Cardiac septum (tissue), 1 donor: ENCODE measurements at regions not wholly inside any gene's neighbourhood (a gene's known extent, or its start where the extent isn't known, plus 50 kb on each side); places are given as distances from the start of the nearest gene placed in this dataset.
"Not testable (repeated sequence)": the region's sequence is repeated elsewhere in the genome, so short reads cannot be mapped to it uniquely, and the experiment has no call there.

Experiments
- DNase-seq: peaks from one replicate; pipeline ENCODE4 v3.0.0-alpha.2; 2020; ENCODE audit warnings: low spot score
- intact Hi-C: fragments of 100-400 bp; cut with DNase I; formaldehyde crosslinking; loops from one replicate; pipeline ENCODE4 v1.14.0; 2022
- donor health status: DM: no; HTN: no; CAD: no.

DNA sequence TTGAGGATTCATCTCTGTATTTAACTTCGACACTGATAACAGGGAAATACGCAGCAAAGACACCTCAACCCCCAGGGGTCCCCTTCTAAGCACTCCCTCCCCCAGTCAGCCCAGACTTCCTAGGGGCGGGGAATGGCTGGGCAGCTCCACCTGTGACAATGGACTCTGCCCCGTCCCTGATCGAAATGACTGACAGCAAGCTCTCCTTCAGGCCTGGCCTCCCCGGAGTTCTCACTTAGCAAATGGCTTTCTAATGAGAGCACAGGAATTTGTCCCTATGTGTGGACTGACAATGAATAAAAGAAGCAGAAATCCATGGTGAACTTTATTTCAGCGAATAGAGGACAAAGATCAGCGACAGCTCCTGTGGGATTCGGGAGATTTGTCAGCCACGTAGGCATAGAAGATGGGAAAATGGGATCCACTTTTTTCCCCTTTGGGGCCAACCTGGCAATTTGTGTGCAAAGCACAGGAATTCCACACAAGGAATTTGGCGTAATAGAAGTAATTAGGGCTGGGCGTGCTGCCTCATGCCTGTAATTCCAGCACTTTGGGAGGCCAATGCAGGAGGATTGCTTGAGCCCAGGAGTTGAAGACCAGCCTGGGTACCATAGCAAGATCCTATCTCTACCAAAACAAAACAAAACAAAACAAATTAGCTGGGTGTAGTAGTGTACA, 63.8 kb downstream of the TNFAIP2 start:
- no peak for DNase-seq
- intact Hi-C loops, result loop anchor here (5.0 kb wide), 2 partner anchors 85 to 105 kb away; no protein-coding TSS in a partner anchor

DNA sequence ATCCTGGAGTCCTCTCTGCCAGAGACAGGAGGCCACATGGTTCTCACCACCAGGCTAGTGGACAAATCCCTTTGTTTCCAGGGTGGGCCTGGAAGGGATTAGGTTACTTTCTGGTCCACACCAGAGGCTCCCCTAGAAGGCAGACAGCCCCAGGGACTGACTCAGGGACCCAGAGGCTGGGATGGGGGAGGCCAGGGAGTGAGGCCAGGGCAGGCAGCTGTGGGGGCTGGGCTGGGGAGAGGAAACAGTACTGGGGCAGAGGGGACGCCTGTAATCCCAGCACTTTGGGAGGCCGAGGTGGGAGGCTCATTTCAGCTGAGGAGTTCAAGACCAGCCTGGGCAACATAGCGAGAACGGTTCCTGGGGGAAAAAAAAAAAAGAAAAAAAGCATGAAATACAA, 64.7 kb downstream of the TNFAIP2 start:
- DNase-seq, result no peak
- intact Hi-C loops, result loop anchor here (5.0 kb wide), 2 partner anchors 86 to 104 kb away; no protein-coding TSS in a partner anchor

DNA sequence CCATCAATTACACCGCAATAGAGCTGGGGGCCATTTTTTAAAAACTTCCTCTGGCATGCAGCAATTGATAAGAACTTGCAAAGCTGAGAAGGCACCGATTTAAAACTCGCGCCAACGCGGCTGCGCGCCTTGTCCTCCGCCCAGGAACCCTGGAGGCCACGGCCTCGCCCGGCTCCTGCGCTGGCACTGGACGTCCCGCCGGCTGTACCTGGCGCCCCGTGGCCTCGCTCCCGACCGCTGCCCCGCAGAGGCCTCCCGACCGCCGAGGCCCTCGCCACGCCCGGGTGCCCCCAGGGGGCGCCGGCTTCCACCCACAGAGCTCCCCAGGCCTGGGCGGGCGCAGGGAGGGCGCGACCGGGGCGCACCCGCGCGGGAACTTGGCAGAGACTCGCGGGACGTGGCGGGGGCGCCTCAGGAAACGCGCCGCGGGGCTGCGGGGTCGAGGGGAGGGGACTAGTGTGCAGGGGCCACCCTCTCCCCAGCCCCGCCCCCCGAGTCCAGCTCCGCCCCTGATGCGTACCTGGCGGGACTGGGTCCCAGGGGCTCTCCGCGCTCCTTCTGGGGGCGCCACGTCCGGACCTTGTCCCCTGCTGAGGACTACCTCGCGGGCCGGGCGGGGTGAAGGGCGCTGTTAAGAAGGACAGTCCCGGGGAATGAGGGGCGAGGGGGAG, 65.7 kb downstream of the TNFAIP2 start:
- no peak for DNase-seq
- intact Hi-C loops, result loop anchor here (5.0 kb wide), 2 partner anchors 87 to 103 kb away; no protein-coding TSS in a partner anchor

DNA sequence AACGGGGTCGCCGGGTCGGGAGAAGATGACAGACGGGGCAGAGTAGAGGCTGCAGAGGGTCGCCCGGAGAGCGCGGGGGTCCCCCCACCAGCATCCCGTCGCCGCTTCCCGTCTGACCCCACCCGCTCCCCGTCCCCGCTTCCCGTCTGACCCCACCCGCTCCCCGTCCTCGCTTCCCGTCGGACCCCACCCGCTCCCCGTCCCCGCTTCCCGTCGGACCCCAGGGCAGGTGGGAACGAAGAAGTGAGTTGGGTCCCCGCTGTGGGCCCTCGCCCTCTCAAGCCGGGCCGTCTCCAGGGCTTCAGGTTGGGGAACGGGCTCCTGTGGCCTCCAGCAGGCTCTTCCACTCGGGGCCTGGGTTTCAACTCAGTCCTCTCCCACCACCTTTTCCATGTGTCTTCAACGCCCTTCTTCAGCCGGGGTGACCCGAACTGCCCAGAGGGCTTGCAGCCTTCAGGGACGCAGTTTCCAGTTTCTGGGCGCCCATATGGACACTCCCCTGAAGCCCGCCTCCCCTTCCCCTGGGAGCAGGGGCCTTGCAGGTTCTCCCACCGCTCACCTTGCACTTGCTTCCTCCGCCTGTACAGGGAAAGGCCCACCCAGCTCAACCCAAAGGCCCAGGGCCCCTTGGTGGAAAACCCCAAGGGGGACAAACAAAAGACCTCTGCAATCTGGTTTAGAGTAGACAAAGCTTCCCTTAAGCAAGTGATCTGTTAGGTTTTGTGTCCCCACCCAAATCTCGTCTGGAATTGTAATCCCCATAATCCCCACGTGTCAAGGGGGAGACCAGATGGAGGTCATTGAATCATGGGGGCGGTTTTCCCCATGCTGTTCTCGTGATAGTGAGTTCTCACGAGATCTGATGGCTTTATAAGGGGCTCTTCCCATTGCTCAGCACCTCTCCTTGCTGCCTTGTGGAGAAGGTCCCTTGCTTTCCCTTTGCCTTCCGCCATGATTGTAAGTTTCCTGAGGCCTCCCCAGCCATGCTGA, 66.5 kb downstream of the TNFAIP2 start:
- intact Hi-C loops, result loop anchor here (5.0 kb wide), 2 partner anchors 87 to 103 kb away; no protein-coding TSS in a partner anchor
- DNase-seq, result no peak

DNA sequence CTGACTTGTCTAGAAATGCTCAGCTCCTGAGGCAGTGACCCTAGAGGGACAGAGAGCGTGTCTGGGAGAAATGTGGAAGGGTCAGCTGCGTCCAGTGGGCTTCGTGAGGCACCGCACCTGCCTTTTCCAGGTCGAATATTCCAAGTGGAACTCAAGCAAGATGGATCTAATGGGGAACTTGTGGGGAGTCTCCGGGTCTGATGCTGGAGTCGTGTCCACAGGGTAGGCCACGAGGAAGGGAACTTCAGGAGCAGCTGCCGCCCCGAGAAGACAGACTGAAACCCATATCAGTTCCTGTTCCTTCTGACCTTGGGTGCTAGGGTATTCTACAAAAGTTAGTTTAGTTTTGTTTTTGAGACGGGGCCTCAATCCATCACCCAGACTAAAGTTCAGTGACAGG, 67.5 kb downstream of the TNFAIP2 start:
- intact Hi-C loops, result no loop called here
- no peak for DNase-seq

DNA sequence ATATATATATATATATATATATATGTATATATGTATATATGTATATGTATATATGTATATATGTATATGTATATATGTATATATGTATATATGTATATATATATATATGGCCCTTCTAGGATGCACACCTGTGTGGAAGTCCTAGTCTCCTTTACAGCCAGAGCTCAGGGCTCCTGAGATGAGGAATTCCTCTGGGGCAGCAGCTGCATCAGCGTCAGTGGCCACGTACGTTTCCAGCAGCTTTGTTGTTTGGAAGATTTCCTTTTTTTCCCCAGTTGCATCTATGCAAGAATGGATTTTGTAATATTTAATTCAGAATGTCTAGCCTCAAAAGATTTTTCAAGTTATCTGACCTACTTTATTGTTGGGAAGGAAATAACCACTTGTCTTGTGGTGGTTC, 68.6 kb downstream of the TNFAIP2 start:
- DNase-seq, result no peak
- intact Hi-C loops, result no loop called here

DNA sequence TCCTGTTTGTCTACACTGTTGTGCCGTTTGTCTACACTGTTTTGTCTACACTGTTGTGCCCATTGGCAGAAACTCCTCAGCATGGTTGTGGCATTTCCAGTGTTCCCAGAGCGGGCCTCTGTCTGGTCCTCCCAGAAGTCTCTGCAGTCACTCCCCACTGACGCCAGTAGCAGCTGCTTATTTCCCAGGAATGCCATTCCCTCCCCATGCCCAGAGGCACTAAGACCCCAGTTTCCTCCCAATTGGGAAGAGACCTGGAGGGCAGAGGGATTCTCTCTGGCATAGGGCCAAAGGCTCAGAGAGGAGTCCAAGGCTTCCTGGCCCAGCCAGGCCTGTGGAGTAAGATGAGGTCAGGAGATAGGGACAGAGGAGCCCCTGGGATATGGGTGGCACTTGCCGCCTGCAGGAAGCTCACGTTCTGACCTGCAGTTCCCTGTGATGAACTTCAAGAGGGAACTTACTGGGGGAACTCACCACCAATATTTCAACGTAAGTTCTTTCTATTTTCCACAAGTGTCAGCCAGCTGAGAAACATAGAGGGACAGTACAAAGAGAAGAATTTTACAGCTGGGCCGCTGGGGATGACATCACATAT, 69.1 kb downstream of the TNFAIP2 start:
- no peak for DNase-seq
- intact Hi-C loops, result no loop called here

DNA sequence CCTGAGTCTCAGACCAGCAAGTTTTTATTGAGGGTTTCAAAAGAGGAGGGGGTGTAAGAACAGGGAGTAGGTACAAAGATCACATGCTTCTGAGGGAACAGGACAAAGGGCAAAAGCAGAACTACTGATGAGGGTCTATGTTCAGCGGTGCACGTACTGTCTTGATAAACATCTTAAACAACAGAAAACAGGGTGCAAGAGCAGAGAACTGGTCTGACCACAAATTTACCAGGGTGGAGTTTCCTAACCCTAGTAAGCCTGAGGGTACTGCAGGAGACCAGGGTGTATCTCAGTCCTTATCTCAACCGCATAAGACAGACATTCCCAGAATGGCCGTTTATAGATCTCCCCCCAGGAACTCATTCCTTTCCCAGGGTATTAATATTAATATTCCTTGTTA, 69.6 kb downstream of the TNFAIP2 start:
- intact Hi-C loops, DNase-seq: not testable (repeated sequence)

DNA sequence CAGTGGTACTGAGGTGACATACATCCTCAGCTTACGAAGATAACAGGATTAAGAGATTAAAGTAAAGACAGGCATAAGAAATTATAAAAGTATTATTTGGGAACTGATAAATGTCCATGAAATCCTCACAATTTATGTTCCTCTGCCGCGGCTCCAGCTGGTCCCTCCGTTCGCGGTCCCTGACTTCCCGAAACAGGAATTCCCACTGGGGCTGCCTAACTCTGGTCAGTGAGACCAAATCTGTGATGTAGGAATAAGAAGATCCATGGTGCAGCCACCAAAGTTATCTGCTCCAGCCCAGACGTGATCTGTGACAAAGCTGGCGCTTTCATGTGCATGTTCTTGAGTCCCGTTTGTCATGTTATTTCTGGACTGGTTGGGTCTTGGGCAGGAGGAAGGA, 70.2 kb downstream of the TNFAIP2 start:
- intact Hi-C loops, DNase-seq: not testable (repeated sequence)

DNA sequence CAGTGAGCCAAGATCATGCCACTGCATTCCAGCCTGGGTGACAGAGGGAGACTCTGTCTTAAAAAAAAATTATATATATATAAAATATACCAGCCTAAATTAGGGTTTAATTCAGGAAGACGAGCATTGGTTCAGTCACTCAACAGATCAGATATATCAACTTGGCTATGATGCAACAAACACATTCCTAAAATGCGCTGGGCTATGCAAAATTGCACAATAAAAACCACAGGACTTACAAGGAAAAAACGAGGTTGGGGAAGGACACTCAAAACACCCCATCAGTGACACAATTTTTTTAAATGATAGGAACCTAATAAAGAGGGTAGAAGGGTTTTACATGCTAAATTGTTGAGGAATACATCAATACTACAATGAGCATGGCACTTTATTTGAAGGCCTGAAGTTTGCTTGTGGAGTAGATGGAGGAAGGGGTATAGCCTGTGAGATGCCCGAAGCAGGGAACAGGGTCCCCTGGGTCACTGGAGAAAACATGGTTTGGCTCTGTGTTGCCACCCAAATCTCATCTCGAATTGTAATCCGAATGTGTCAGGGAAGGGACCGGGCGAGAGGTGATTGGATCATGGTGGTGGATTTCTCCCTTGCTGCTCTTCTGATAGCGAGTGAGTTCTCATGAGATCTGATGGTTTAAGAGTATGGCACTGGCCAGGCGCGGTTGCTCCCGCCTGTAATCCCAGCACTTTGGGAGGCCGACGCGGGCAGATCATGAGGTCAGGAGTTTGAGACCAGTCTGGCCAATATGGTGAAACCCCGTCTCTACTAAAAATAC, 71.2 kb downstream of the TNFAIP2 start:
- DNase-seq, result no peak
- intact Hi-C loops, result no loop called here

DNA sequence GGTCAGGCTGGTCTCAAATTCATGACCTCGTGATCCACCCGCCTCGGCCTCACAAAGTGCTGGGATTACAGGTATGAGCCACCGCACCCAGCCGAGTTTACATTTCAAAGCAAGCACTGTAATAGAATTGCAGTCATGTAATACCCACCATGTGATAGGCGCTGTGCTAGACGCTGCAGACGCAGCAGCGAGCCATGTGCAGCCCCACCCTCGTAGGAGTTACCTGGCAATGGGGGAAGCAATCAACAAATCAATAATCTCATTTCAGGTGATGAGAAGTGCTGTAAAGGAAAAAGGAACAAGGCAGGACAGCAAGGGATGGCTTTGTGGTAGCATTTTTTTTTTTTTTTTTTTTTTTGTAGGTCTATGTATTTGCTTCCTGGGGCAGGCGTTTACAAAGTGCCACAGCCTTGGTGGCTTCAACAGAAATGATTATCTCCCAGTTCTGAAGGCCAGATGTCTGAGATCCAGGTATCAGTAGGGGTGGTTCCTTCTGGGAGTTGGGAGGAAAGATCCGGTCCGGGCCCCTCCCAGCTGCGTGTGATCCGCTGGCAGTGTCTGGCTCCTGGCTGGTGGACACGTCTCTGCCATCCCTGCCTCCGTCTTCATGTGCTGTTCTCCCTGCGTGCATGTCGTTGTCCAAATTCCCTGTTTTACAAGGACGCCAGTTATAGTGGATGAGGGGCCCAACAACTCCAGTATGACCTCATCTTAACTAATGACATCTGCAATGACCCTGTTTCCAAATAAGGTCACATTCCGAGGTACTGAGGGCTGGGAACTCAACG, 72.8 kb downstream of the TNFAIP2 start:
- no peak for DNase-seq
- intact Hi-C loops, result no loop called here

DNA sequence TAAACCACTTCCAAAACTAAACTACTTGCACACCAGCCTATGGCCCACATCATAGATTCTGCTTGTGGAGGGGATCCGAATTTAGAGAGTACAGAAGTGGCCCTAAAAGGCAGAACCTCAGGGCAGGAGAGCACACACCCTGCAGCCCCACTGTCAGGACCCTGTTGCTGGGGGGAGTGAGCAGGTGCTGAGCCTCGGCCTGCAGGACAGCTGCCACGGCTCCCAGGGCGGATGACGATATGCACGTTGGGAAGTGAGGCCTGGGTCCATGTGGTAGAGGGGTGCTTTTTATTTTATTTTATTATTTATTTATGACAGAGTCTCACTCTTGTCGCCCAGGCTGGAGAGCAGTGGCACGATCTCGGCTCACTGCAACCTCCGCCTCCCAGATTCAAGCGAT, 73.5 kb downstream of the TNFAIP2 start:
- no peak for DNase-seq
- intact Hi-C loops, result no loop called here

DNA sequence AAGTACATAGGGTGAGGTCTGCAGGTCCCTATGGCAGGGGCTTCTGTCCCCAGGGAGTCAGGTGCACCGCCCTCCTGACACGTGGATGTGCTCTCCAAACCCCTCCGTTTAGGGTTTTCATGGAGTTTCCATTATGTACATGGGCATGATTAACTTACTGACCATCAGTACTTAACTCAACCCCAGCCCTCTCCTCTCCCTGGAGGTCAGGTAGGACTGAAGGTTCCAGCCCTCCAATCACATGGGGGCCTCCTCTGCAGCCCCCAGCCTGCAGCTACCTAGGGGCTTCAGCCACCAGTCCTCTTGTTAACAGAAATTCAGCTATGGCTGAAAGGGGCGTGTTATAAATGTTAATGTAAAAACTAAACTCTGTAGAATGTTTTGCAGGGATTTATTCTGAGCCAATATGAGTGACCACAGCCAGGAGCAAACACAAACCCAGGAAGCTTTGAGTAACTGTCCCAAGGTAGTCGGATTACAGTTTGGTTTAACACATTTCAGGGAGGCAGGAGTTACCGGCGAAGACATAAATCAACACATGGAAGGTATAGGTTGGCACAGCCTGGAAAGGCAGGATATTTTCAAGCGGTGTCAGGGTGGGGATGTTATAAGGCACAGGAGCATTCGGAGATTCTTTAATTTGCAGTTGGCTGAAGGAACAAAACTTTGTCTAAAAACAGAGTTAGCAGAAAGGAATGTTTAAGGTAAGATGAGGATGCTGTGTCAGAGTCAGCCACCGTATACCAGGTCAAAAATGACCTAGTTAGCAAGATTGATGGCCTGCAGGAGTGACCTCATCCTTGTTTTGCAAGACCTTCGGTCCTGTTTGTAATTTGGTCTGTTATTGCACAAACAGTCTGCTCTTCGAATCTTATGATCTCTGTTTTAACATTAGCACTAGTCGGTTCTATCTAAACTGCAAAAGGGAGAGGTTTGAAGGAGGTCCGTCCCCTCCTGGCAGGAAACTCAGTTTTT, 75.2 kb downstream of the TNFAIP2 start:
- DNase-seq, result peak; percentile 27
- intact Hi-C loops, result no loop called here

DNA sequence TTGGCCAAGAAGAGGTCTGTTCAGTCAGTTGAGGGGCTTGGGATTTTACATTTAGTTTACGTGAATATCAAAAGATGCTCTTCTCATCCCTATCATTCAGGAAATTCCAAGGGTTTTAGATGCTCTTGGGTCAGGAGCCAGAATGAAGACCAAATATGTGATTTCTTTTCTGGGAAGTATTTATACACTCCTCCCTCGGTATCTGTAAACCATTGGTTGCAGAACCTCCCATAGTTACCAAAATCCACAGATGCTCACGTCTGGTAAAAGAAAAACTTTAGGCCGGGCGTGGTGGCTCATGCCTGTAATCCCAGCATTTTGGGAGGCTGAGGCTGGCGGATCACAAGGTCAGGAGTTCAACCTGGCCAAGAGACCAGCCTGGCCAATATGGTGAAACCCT, 75.9 kb downstream of the TNFAIP2 start:
- DNase-seq, result peak; percentile 2

DNA sequence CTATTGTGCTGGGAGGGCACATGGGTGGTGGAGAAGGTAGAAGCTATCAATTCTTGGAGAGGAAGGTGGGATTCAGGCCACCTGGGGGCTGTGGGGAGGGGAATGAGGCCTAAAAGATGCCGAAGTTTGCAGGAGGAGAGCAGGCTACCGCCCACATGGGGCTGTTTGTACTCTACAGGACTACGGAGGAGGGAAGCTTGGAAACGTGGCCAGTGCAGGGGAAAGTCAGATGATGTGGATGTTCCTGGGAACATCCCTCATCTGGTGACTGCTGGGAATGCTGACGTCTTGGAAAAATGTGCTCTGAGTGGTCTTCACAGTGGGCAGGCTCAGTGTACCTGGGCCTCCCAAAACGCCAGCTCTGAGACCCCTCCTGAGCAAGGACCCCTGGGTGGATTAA, 78.5 kb downstream of the TNFAIP2 start:
- intact Hi-C loops, result no loop called here
- no peak for DNase-seq

More for the DNA sequence above, 75.9 kb downstream of the TNFAIP2 start:
- intact Hi-C loops, result no loop called here

DNA sequence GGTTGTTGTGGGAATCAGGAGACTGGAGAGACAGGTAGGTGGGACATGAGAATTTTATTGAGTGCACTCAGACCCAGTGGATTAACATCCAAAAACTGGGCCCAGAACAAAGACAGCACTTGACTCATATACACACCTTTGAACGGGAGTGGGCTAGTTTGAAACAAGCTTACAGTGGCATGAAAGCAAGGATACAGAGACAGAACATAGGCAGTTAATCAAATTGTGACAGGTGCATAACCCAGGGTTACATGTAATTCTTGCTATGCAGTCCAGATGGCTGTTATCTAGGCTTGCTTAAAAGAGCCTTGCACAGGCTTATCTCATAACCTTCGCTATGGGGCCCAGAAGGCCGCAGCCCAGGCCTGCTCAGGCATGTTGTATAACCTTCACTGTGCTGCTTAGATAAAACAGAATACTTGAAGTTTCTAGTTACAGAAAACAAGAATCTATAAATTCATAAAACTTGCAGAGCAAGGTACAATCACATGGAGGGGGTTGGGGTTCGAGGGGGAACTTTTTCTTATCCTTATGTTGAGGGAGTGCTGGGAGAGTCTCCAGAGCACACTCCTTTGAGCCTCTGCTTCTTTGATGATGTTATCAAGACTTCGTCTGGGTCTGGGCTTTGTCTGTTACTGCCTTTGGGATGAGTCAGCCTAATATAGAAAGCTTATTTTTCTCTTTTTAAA, 81.7 kb downstream of the TNFAIP2 start:
- intact Hi-C loops, result no loop called here
- no peak for DNase-seq
